NT2/D1 (cell line): ENCODE measurements at regions not wholly inside any gene's neighbourhood (a gene's known extent, or its start where the extent isn't known, plus 50 kb on each side); places are given as distances from the start of the nearest gene placed in this dataset.

ENCODE experiments used
- SUZ12 ChIP-seq: IDR thresholded peaks from 2 replicates; pipeline ENCODE4 v1.6.1; 2011; ENCODE audit not compliant: insufficient read length, insufficient read depth; ENCODE audit errors: extremely low read depth
- YY1 ChIP-seq: IDR thresholded peaks from 2 replicates; pipeline ENCODE4 v1.6.1; 2011; ENCODE audit not compliant: insufficient read length, insufficient read depth
- ZNF274 ChIP-seq: IDR thresholded peaks from 2 replicates; pipeline ENCODE4 v1.6.1; 2011; ENCODE audit warnings: mild to moderate bottlenecking, low read depth, low read length

DNA sequence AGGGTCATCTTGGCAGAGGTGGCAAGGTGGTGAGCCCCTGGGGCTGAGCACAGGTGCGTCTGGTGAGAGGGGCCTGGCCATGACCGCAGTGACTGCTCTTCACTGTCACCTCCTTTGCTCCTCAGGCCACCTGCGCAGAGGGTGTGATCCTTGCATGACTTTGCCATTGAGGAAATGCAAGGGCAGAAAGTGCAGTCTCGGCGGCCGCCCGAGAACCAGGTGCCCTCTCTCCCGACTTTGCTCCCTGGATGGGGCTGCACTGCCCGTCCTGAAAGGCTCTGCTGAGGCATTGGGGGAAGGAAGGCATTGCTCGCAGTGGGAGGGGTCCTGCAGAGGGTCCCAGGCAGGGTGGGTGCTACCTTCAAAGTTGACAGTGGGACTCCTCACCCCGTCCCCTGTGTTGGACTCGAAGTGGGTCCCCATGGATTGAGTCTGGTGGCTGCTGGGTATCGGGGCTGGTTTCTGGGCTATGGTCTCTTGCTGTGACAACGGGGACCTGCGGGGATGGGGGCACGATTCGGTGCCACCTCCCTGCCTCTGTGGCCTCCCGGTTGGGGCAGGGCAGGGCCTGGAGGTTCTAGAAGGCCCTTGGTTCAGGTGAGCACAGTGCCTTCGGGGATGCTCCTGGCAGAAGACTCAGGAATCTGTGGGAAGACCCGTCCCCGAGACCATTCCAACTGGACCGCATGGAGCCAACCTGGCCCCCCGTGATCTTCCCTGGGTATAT, 1239.4 kb downstream of the BRD1 start:
- no peak for TF ChIP-seq ZNF274
- TF ChIP-seq SUZ12: no peak
- no peak for TF ChIP-seq YY1
